ENCODE measurements at regions not wholly inside any gene's neighbourhood (a gene's known extent, or its start where the extent isn't known, plus 50 kb on each side); places are given as distances from the start of the nearest gene placed in this dataset.
A peak's percentile ranks its signal among the peaks of the same experiment; 100 is the strongest.

- H3K4me3 ChIP-seq (ENCODE audit: low read depth, low read length), result no peak overlapping the region
- TF ChIP-seq CTCF (conservative IDR thresholded peaks at IDR 0.05; ENCODE audit: low read depth, low read length), result no peak
- DNase-seq (ENCODE audit: low read depth), result peak; percentile 7
These were observed 225.3 kb downstream of the MC4R start for GRCh38 chr18:60147323-60147722.

- DNase-seq (ENCODE audit: low read depth), result peak; percentile 34
- H3K4me3 ChIP-seq (ENCODE audit: low read depth, low read length), result no peak overlapping the region
- no peak for TF ChIP-seq CTCF (conservative IDR thresholded peaks at IDR 0.05; ENCODE audit: low read depth, low read length)
These were observed 226.2 kb downstream of the MC4R start for GRCh38 chr18:60146220-60146960.

- no peak for TF ChIP-seq CTCF (conservative IDR thresholded peaks at IDR 0.05; ENCODE audit: low read depth, low read length)
- DNase-seq (ENCODE audit: low read depth), result no peak
- no peak overlapping the region for H3K4me3 ChIP-seq (ENCODE audit: low read depth, low read length)
These were observed 226.8 kb downstream of the MC4R start for GRCh38 chr18:60145776-60146175.

GRCh38 chr18:60134806-60135205 is 235.0 kb downstream of the PMAIP1 start:
- DNase-seq (ENCODE audit: low read depth), result no peak
- no peak overlapping the region for H3K4me3 ChIP-seq (ENCODE audit: low read depth, low read length)

GRCh38 chr18:60130284-60130683 is 230.5 kb downstream of the PMAIP1 start:
- no peak for DNase-seq (ENCODE audit: low read depth)
- no peak for TF ChIP-seq CTCF (conservative IDR thresholded peaks at IDR 0.05; ENCODE audit: low read depth, low read length)
- no peak overlapping the region for H3K4me3 ChIP-seq (ENCODE audit: low read depth, low read length)

More at GRCh38 chr18:60134806-60135205, 235.0 kb downstream of the PMAIP1 start:
- no peak for TF ChIP-seq CTCF (conservative IDR thresholded peaks at IDR 0.05; ENCODE audit: low read depth, low read length)

GRCh38 chr18:60123031-60123430 is 223.2 kb downstream of the PMAIP1 start:
- no peak overlapping the region for H3K4me3 ChIP-seq (ENCODE audit: low read depth, low read length)
- TF ChIP-seq CTCF (conservative IDR thresholded peaks at IDR 0.05; ENCODE audit: low read depth, low read length), result no peak
- no peak for DNase-seq (ENCODE audit: low read depth)

- H3K4me3 ChIP-seq (ENCODE audit: low read depth, low read length), result no peak overlapping the region
- DNase-seq (ENCODE audit: low read depth), result no peak
- TF ChIP-seq CTCF (conservative IDR thresholded peaks at IDR 0.05; ENCODE audit: low read depth, low read length), result no peak
These were observed 222.5 kb downstream of the PMAIP1 start for GRCh38 chr18:60122339-60122738.

All from choroid plexus epithelial cell (primary cell).